ENCODE measurements at regions not wholly inside any gene's neighbourhood (a gene's known extent, or its start where the extent isn't known, plus 50 kb on each side); places are given as distances from the start of the nearest gene placed in this dataset.

- no peak overlapping the region for H3K4me3 ChIP-seq (ENCODE audit: low read depth, low read length)
- no peak for DNase-seq (ENCODE audit: low read depth, low spot score)
- ChIA-PET POLR2A (no interaction called here), CTCF (interaction anchor here (1.3 kb wide), 1 partner anchor 35 kb away, joined by 6 read pairs; no protein-coding TSS in a partner anchor)
- TF ChIP-seq, protein P1, sequence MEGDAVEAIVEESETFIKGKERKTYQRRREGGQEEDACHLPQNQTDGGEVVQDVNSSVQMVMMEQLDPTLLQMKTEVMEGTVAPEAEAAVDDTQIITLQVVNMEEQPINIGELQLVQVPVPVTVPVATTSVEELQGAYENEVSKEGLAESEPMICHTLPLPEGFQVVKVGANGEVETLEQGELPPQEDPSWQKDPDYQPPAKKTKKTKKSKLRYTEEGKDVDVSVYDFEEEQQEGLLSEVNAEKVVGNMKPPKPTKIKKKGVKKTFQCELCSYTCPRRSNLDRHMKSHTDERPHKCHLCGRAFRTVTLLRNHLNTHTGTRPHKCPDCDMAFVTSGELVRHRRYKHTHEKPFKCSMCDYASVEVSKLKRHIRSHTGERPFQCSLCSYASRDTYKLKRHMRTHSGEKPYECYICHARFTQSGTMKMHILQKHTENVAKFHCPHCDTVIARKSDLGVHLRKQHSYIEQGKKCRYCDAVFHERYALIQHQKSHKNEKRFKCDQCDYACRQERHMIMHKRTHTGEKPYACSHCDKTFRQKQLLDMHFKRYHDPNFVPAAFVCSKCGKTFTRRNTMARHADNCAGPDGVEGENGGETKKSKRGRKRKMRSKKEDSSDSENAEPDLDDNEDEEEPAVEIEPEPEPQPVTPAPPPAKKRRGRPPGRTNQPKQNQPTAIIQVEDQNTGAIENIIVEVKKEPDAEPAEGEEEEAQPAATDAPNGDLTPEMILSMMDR (IDR thresholded peaks at IDR 0.05; ENCODE audit: insufficient read depth, low read length, missing control alignments): no peak
Observed at GRCh38 chr2:48016225-48017019, 110.1 kb upstream of the FBXO11 start.

DNA sequence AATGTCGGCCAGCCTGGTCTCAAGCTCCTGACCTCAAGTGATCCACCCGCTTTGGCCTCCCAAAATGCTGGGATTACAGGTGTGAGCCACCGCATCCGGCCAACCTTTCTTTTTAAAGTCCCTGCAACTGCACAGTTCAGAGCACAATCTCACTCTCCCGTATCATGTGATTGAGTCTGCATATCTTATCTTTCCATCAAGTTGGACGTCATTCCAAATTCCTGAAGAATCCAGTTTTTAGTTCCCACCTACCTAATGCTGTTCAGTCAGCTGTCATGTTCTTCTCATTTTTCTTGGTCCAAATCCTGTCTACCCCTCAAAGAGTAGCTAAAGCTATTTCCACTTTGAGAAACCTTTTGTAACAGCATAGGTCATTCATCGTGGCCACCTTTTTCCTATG is 110.8 kb upstream of the FBXO11 start:
- H3K4me3 ChIP-seq (ENCODE audit: low read depth, low read length): no peak overlapping the region
- TF ChIP-seq, protein P1 (IDR thresholded peaks at IDR 0.05; ENCODE audit: insufficient read depth, low read length, missing control alignments): no peak
- POLR2A ChIA-PET: no interaction called here
- no peak for DNase-seq (ENCODE audit: low read depth, low spot score)
- CTCF ChIA-PET: no interaction called here

DNA sequence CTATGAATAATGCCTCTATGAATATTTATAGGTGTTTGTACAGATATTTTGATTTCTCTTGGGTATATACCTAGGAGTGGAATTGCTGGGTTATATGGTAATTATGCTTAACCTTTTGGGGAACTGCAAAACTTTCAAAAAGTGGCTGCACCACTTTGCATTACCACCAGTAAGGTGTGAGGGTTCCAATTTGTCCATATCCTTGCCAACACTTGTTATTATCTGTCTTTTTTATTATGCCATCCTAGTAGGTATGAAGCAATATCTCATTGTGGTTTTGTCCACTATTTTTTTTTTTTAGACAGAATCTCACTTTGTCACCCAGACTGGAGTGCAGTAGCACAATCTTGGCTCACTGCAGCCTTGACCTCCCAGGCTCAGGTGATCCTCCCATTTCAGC is 112.2 kb upstream of the FBXO11 start:
- DNase-seq (ENCODE audit: low read depth, low spot score): no peak
- TF ChIP-seq, protein P1 (IDR thresholded peaks at IDR 0.05; ENCODE audit: insufficient read depth, low read length, missing control alignments): no peak
- ChIA-PET POLR2A (no interaction called here), CTCF (no interaction called here)
- no peak overlapping the region for H3K4me3 ChIP-seq (ENCODE audit: low read depth, low read length)

- TF ChIP-seq, protein P1 (IDR thresholded peaks at IDR 0.05; ENCODE audit: insufficient read depth, low read length, missing control alignments): no peak
- DNase-seq (ENCODE audit: low read depth, low spot score): no peak
- ChIA-PET POLR2A (no interaction called here), CTCF (no interaction called here)
- H3K4me3 ChIP-seq (ENCODE audit: low read depth, low read length): no peak overlapping the region
Observed at GRCh38 chr2:48026865-48027264, 120.6 kb upstream of the FBXO11 start.

- no peak overlapping the region for H3K4me3 ChIP-seq (ENCODE audit: low read depth, low read length)
- TF ChIP-seq, protein P1 (IDR thresholded peaks at IDR 0.05; ENCODE audit: insufficient read depth, low read length, missing control alignments): no peak
- no peak for DNase-seq (ENCODE audit: low read depth, low spot score)
- CTCF ChIA-PET: no interaction called here
- POLR2A ChIA-PET: no interaction called here
Observed at GRCh38 chr2:48032765-48033164, 126.5 kb upstream of the FBXO11 start.

- ChIA-PET CTCF (no interaction called here), POLR2A (no interaction called here)
- TF ChIP-seq, protein P1 (IDR thresholded peaks at IDR 0.05; ENCODE audit: insufficient read depth, low read length, missing control alignments): no peak
- no peak overlapping the region for H3K4me3 ChIP-seq (ENCODE audit: low read depth, low read length)
- DNase-seq (ENCODE audit: low read depth, low spot score): no peak
Observed at GRCh38 chr2:48034295-48034694, 128.0 kb upstream of the FBXO11 start.

All from AG04449 (cell line).